ENCODE measurements at regions not wholly inside any gene's neighbourhood (a gene's known extent, or its start where the extent isn't known, plus 50 kb on each side); places are given as distances from the start of the nearest gene placed in this dataset.
"Not testable (repeated sequence)": the region's sequence is repeated elsewhere in the genome, so short reads cannot be mapped to it uniquely, and the experiment has no call there.

- Histone ChIP-seq H3K27ac (ENCODE audit: low read depth, low read length) (no peak overlapping the region), H3K27me3 (ENCODE audit: low read length) (no peaks in the 10 kb centered on the region), H3K79me2 (ENCODE audit: insufficient read depth, low read length) (no peaks in the 10 kb centered on the region), H3K9me2 (replicated peaks; ENCODE audit: insufficient read depth, low read length) (no peaks in the 10 kb centered on the region), H3K4me3 (ENCODE audit: insufficient read depth, low read length, poor library complexity, severe bottlenecking) (no peak overlapping the region), H2AFZ (ENCODE audit: low read depth, low read length, severe bottlenecking) (no peak overlapping the region), H3K9ac (ENCODE audit: low read length) (no peak overlapping the region), H3K4me2 (ENCODE audit: low read depth, low read length, poor library complexity, severe bottlenecking) (no peak overlapping the region), H3K9me3 (ENCODE audit: insufficient read depth, low read length) (no peaks in the 10 kb centered on the region), H4K20me1 (ENCODE audit: low read depth, low read length) (no peaks in the 10 kb centered on the region), H3F3A (ENCODE audit: insufficient read depth) (no peaks in the 10 kb centered on the region), H3K36me3 (ENCODE audit: low read length) (no peaks in the 10 kb centered on the region)
- TF ChIP-seq EZH2phosphoT487 (conservative IDR thresholded peaks at IDR 0.05; ENCODE audit: low read length) (no peak), CTCF (IDR thresholded peaks at IDR 0.05; ENCODE audit: insufficient read depth, low read length, poor library complexity, severe bottlenecking) (no peak)
These were observed 259.0 kb upstream of the ERBB4 start for GRCh38 chr2:212797484-212798205.

DNA sequence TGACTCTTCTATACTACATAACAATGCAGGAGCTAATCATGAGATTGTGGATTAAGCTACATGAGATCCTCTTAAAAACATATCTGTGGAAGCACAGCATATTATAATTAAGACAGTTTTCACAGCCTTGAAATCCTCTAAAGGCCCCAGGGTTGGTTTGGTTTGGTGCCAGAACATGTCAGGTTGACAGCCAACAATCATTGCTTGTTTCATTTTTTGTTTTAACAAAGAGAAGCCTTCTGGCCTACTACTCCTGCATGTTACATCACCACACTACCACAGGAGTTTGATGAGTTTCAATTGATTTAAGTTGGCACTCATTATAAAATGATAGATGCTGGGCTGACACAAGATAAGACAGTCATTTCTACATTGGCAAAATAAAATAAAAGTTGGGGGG lies 255.9 kb upstream of the ERBB4 start:
- Histone ChIP-seq H3K27ac (ENCODE audit: low read depth, low read length) (no peak overlapping the region), H3K4me2 (ENCODE audit: low read depth, low read length, poor library complexity, severe bottlenecking) (no peak overlapping the region), H3K9me3 (ENCODE audit: insufficient read depth, low read length) (no peaks in the 10 kb centered on the region), H4K20me1 (ENCODE audit: low read depth, low read length) (no peaks in the 10 kb centered on the region), H2AFZ (ENCODE audit: low read depth, low read length, severe bottlenecking) (no peak overlapping the region), H3K36me3 (ENCODE audit: low read length) (no peaks in the 10 kb centered on the region), H3K9ac (ENCODE audit: low read length) (no peak overlapping the region), H3K27me3 (ENCODE audit: low read length) (no peaks in the 10 kb centered on the region), H3K79me2 (ENCODE audit: insufficient read depth, low read length) (no peaks in the 10 kb centered on the region), H3K4me3 (ENCODE audit: insufficient read depth, low read length, poor library complexity, severe bottlenecking) (no peak overlapping the region), H3K9me2 (replicated peaks; ENCODE audit: insufficient read depth, low read length) (no peaks in the 10 kb centered on the region), H3F3A (ENCODE audit: insufficient read depth) (no peaks in the 10 kb centered on the region)
- no peak for TF ChIP-seq CTCF (IDR thresholded peaks at IDR 0.05; ENCODE audit: insufficient read depth, low read length, poor library complexity, severe bottlenecking)
- TF ChIP-seq EZH2phosphoT487 (conservative IDR thresholded peaks at IDR 0.05; ENCODE audit: low read length) = no peak

DNA sequence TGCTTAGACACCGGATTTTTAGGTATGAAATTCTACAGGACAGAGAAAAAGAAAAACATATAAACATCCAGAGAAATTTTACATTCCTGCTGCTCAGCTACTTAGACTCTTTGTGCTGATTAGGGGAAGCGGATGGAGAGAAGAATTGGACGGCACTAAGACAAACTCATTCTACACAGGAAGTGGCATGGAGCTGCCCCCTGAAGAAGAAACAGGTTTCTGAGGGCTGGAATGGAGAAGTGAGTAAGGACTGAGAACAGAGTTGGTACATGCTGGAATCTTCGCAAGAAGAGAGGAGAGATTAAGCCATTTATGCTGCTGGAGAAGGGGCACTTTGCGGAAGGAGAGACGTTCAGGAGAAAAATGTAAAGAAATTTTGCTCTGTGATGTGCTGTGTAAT lies 253.0 kb upstream of the ERBB4 start:
- Histone ChIP-seq H3K4me3 (ENCODE audit: insufficient read depth, low read length, poor library complexity, severe bottlenecking) (no peak overlapping the region), H3K9ac (ENCODE audit: low read length) (no peak overlapping the region), H3K9me3 (ENCODE audit: insufficient read depth, low read length) (no peaks in the 10 kb centered on the region), H3K36me3 (ENCODE audit: low read length) (no peaks in the 10 kb centered on the region), H3K27ac (ENCODE audit: low read depth, low read length) (no peak overlapping the region), H3K4me2 (ENCODE audit: low read depth, low read length, poor library complexity, severe bottlenecking) (no peak overlapping the region), H3K79me2 (ENCODE audit: insufficient read depth, low read length) (no peaks in the 10 kb centered on the region), H2AFZ (ENCODE audit: low read depth, low read length, severe bottlenecking) (no peak overlapping the region), H3F3A (ENCODE audit: insufficient read depth) (no peaks in the 10 kb centered on the region), H3K9me2 (replicated peaks; ENCODE audit: insufficient read depth, low read length) (no peaks in the 10 kb centered on the region), H4K20me1 (ENCODE audit: low read depth, low read length) (no peaks in the 10 kb centered on the region), H3K27me3 (ENCODE audit: low read length) (no peaks in the 10 kb centered on the region)
- TF ChIP-seq EZH2phosphoT487 (conservative IDR thresholded peaks at IDR 0.05; ENCODE audit: low read length) (no peak), CTCF (IDR thresholded peaks at IDR 0.05; ENCODE audit: insufficient read depth, low read length, poor library complexity, severe bottlenecking) (no peak)

- not testable (repeated sequence) for H3K4me3 ChIP-seq (ENCODE audit: insufficient read depth, low read length, poor library complexity, severe bottlenecking); H2AFZ ChIP-seq (ENCODE audit: low read depth, low read length, severe bottlenecking); H3K9me2 ChIP-seq (replicated peaks; ENCODE audit: insufficient read depth, low read length); H3K4me2 ChIP-seq (ENCODE audit: low read depth, low read length, poor library complexity, severe bottlenecking); H4K20me1 ChIP-seq (ENCODE audit: low read depth, low read length); H3K27me3 ChIP-seq (ENCODE audit: low read length); H3K27ac ChIP-seq (ENCODE audit: low read depth, low read length); H3K36me3 ChIP-seq (ENCODE audit: low read length); H3F3A ChIP-seq (ENCODE audit: insufficient read depth); H3K9ac ChIP-seq (ENCODE audit: low read length); H3K79me2 ChIP-seq (ENCODE audit: insufficient read depth, low read length)
- peaks cover 12% of the 10 kb centered on the region; the same call in 1 of the 2 replicates for H3K9me3 ChIP-seq (ENCODE audit: insufficient read depth, low read length)
These were observed 247.5 kb upstream of the ERBB4 start for GRCh38 chr2:212786088-212786487.
